Erythroblast (primary cell): ENCODE measurements at regions not wholly inside any gene's neighbourhood (a gene's known extent, or its start where the extent isn't known, plus 50 kb on each side); places are given as distances from the start of the nearest gene placed in this dataset.

Experiments
- GATA1 ChIP-seq: IDR thresholded peaks from 2 replicates; pipeline ENCODE4 v1.6.1; 2011; ENCODE audit warnings: low read depth, mild to moderate bottlenecking, control low read depth, low read length, moderate library complexity
- POLR2A ChIP-seq: IDR thresholded peaks from 2 replicates; pipeline ENCODE4 v1.6.1; 2011; ENCODE audit warnings: mild to moderate bottlenecking, low read length

GRCh38 chr13:44252938-44253337 is 120.7 kb upstream of the SERP2 start:
- TF ChIP-seq POLR2A (no peak), GATA1 (no peak)
